CD14-positive monocyte (primary cell): ENCODE measurements at regions not wholly inside any gene's neighbourhood (a gene's known extent, or its start where the extent isn't known, plus 50 kb on each side); places are given as distances from the start of the nearest gene placed in this dataset.

Experiments
- DNase-seq, 3 donors: peaks; one replicate each; pipeline ENCODE4 v3.0.0-alpha.2; 2011 to 2022
- H2AFZ ChIP-seq: 2 replicates; pipeline ENCODE4 v1.6.0; 2012; ENCODE audit warnings: mild to moderate bottlenecking, low read depth, low read length, inconsistent platforms; ENCODE audit not compliant: insufficient read depth, poor library complexity, severe bottlenecking
- H3K27ac ChIP-seq, 2 donors: 1 replicate in 1 of 2; 2 replicates in 1 of 2; pipeline ENCODE4 v1.5.1; 2012 to 2013; ENCODE audit warnings: low read length in 2 of 2, control low read depth in 1 of 2, inconsistent platforms in 1 of 2, low read depth in 1 of 2, mild to moderate bottlenecking in 1 of 2
- H3K27me3 ChIP-seq, 2 donors: one replicate each; pipeline versions ENCODE4 v1.6.0 to v1.6.1; 2011 to 2013; ENCODE audit warnings: low read length in 2 of 2; ENCODE audit not compliant: control insufficient read depth in 2 of 2, insufficient read depth in 2 of 2
- H3K36me3 ChIP-seq, 2 donors: replicated peaks in 1 of 2; 1 replicate in 1 of 2; 2 replicates in 1 of 2; pipeline versions ENCODE4 v1.5.1 to v1.6.1; 2012 to 2013; ENCODE audit warnings: low read length in 2 of 2, control low read depth in 1 of 2, inconsistent platforms in 1 of 2, mild to moderate bottlenecking in 1 of 2; ENCODE audit not compliant: insufficient read depth in 2 of 2, control insufficient read depth in 1 of 2
- H3K4me1 ChIP-seq, 2 donors: 1 replicate in 1 of 2; 2 replicates in 1 of 2; pipeline versions ENCODE4 v1.5.1 to v1.6.1; 2012 to 2013; ENCODE audit warnings: low read length in 2 of 2, control low read depth in 1 of 2, inconsistent platforms in 1 of 2, mild to moderate bottlenecking in 1 of 2, moderate library complexity in 1 of 2; ENCODE audit not compliant: insufficient read depth in 2 of 2, control insufficient read depth in 1 of 2
- H3K4me2 ChIP-seq: replicated peaks from 2 replicates; pipeline ENCODE3; 2012; ENCODE audit warnings: low read length, moderate library complexity, mild to moderate bottlenecking; ENCODE audit not compliant: poor library complexity, severe bottlenecking; ENCODE audit errors: extremely low read depth
- H3K4me3 ChIP-seq, 3 experiments: fragments of 200-600 bp in 1 of 3; sonication (generic) in 1 of 3; replicated peaks in 1 of 3; 1 replicate in 2 of 3; 2 replicates in 1 of 3; pipeline ENCODE4 v1.5.1; 2011 to 2013; ENCODE audit warnings: low read length in 3 of 3, mild to moderate bottlenecking in 3 of 3, control low read depth in 2 of 3, low read depth in 2 of 3, inconsistent platforms in 1 of 3, moderate library complexity in 1 of 3
- H3K79me2 ChIP-seq: 2 replicates; pipeline ENCODE4 v1.6.0; 2012; ENCODE audit warnings: mild to moderate bottlenecking, control low read depth, inconsistent platforms, low read length, moderate library complexity; ENCODE audit not compliant: insufficient read depth
- H3K9ac ChIP-seq: 2 replicates; pipeline ENCODE4 v1.6.0; 2017; ENCODE audit warnings: low read length, mild to moderate bottlenecking; ENCODE audit not compliant: insufficient read depth, poor library complexity, severe bottlenecking
- H3K9me3 ChIP-seq, 2 donors: replicated peaks in 1 of 2; 1 replicate in 1 of 2; 2 replicates in 1 of 2; pipeline versions ENCODE4 v1.5.1 to v1.6.1; 2012 to 2013; ENCODE audit warnings: low read length in 2 of 2, control low read depth in 1 of 2; ENCODE audit not compliant: control insufficient read depth in 1 of 2, insufficient read depth in 1 of 2
- H4K20me1 ChIP-seq: 2 replicates; pipeline ENCODE4 v1.6.0; 2012; ENCODE audit warnings: mild to moderate bottlenecking, low read length, control low read depth, moderate library complexity; ENCODE audit not compliant: insufficient read depth
- H3K27ac Mint-ChIP-seq, 7 donors: one replicate each; pipeline ENCODE4 v1.8.0; 2020; ENCODE audit warnings: mild to moderate bottlenecking in 7 of 7, mixed read lengths in 7 of 7, moderate library complexity in 6 of 7, inconsistent platforms in 2 of 7
- H3K27me3 Mint-ChIP-seq, 3 donors: one replicate each; pipeline ENCODE4 v1.8.0; 2021 to 2022; ENCODE audit warnings: low read depth in 3 of 3, mild to moderate bottlenecking in 3 of 3, mixed read lengths in 3 of 3, moderate library complexity in 3 of 3, inconsistent platforms in 1 of 3
- H3K36me3 Mint-ChIP-seq, 2 donors: one replicate each; pipeline ENCODE4 v1.8.0; 2020; ENCODE audit warnings: mixed read lengths in 2 of 2, inconsistent platforms in 1 of 2, mild to moderate bottlenecking in 1 of 2
- H3K4me1 Mint-ChIP-seq: one replicate; pipeline ENCODE4 v1.8.0; 2020; ENCODE audit warnings: mild to moderate bottlenecking, mixed read lengths
- H3K4me3 Mint-ChIP-seq, 2 donors: one replicate each; pipeline ENCODE4 v1.8.0; 2020; ENCODE audit warnings: mild to moderate bottlenecking in 2 of 2, mixed read lengths in 2 of 2, moderate library complexity in 1 of 2
- H3K9me3 Mint-ChIP-seq, 7 donors: one replicate each; pipeline ENCODE4 v1.8.0; 2020 to 2022; ENCODE audit warnings: mixed read lengths in 7 of 7, mild to moderate bottlenecking in 6 of 7, moderate library complexity in 6 of 7, inconsistent platforms in 2 of 7
- WGBS: methylation state at CpG from one replicate; pipeline ENCODE4 v1.1.5; 2013; ENCODE audit warnings: missing lambda C conversion rate; ENCODE audit not compliant: insufficient coverage; 5-methylcytosine and 5-hydroxymethylcytosine counted together
- intact Hi-C, 2 donors: fragments of 100-400 bp; cut with micrococcal nuclease; formaldehyde crosslinking; loops; one replicate each; pipeline versions ENCODE4 v1.15.0 to v1.15.1; 2023
- TF ChIP-seq, protein P1 (sequence below): fragments of 200-600 bp; IDR thresholded peaks from one replicate; pipeline ENCODE4 v1.8.0; 2022; ENCODE audit warnings: antibody characterized with exemption, mild to moderate bottlenecking

DNA sequence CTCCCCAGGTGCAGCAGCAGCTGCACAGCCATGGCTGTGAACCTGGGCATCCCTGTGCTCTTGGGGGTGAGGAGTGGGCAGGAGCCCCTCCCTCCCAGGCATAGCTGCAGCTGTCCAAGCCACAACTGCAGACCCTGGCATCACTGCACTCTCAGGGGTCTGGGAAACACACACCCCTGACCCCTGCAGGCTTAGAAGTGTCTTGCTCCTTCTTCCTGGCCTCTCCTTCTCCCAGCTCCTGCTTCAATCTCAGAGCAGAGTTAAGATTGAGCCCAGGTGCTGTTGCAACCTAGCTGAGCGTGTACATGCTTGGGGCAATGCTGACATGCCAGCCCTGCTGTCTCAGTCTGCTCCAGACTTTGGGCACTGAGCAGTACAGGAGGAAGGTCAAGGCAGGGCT lies 833.6 kb downstream of the FLRT2 start:
- peaks cover 2 to 25% (median 12%) of the 10 kb centered on the region in 7 donors for H3K9me3 Mint-ChIP-seq
- peaks cover 13 to 22% of the 10 kb centered on the region in 2 donors for H3K9me3 ChIP-seq
- TF ChIP-seq, protein P1, sequence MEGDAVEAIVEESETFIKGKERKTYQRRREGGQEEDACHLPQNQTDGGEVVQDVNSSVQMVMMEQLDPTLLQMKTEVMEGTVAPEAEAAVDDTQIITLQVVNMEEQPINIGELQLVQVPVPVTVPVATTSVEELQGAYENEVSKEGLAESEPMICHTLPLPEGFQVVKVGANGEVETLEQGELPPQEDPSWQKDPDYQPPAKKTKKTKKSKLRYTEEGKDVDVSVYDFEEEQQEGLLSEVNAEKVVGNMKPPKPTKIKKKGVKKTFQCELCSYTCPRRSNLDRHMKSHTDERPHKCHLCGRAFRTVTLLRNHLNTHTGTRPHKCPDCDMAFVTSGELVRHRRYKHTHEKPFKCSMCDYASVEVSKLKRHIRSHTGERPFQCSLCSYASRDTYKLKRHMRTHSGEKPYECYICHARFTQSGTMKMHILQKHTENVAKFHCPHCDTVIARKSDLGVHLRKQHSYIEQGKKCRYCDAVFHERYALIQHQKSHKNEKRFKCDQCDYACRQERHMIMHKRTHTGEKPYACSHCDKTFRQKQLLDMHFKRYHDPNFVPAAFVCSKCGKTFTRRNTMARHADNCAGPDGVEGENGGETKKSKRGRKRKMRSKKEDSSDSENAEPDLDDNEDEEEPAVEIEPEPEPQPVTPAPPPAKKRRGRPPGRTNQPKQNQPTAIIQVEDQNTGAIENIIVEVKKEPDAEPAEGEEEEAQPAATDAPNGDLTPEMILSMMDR = no peak
- H3K27ac Mint-ChIP-seq = no peak overlapping the region
- H3K9ac ChIP-seq = no peak overlapping the region
- no peaks in the 10 kb centered on the region for H3K36me3 ChIP-seq
- no peak overlapping the region for H3K4me3 ChIP-seq
- no peak overlapping the region for H3K27ac ChIP-seq
- no peak overlapping the region for H2AFZ ChIP-seq
- H3K4me3 Mint-ChIP-seq = no peak overlapping the region
- H4K20me1 ChIP-seq = no peaks in the 10 kb centered on the region
- H3K4me2 ChIP-seq = no peak overlapping the region
- DNase-seq = no peak
- WGBS = 78% methylated on average over 1 of the region's 1 CpG
- intact Hi-C loops = no loop called here
- no peaks in the 10 kb centered on the region for H3K36me3 Mint-ChIP-seq
- H3K4me1 Mint-ChIP-seq = no peaks in the 10 kb centered on the region
- H3K79me2 ChIP-seq = no peaks in the 10 kb centered on the region
- H3K27me3 Mint-ChIP-seq = no peaks in the 10 kb centered on the region
- H3K27me3 ChIP-seq = no peaks in the 10 kb centered on the region
- H3K4me1 ChIP-seq = no peaks in the 10 kb centered on the region

DNA sequence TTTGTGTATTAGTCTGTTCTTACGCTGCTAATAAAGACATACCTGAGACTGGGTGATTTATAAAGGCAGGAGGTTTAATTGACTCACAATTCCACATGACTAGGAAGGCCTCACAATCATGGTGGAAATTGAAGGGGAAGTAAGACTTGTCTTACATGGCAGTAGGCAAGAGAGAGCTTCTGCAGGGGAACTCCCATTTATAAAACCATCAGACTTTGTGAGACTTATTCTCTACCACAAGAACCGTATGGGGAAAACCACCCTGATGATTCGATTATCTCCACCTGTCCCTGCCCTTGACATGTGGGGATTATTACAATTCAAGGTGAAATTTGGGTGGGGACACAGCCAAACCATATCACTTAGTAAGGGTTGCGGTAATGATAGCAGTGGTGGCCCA lies 833.1 kb downstream of the FLRT2 start:
- intact Hi-C loops = no loop called here
- H3K79me2 ChIP-seq = no peaks in the 10 kb centered on the region
- TF ChIP-seq, protein P1 = no peak
- no peaks in the 10 kb centered on the region for H3K27me3 ChIP-seq
- no peaks in the 10 kb centered on the region for H3K36me3 Mint-ChIP-seq
- WGBS = no CpG with 5 or more reads among the region's 4 CpGs
- no peak overlapping the region for H2AFZ ChIP-seq
- no peak overlapping the region for H3K9ac ChIP-seq
- H3K4me1 Mint-ChIP-seq = no peaks in the 10 kb centered on the region
- H3K27ac ChIP-seq = no peak overlapping the region
- no peak overlapping the region for H3K27ac Mint-ChIP-seq
- H4K20me1 ChIP-seq = no peaks in the 10 kb centered on the region
- H3K4me1 ChIP-seq = no peaks in the 10 kb centered on the region
- peaks cover 2 to 24% (median 12%) of the 10 kb centered on the region in 7 donors for H3K9me3 Mint-ChIP-seq
- no peak for DNase-seq
- H3K36me3 ChIP-seq = no peaks in the 10 kb centered on the region
- no peak overlapping the region for H3K4me3 ChIP-seq
- no peaks in the 10 kb centered on the region for H3K27me3 Mint-ChIP-seq
- H3K4me2 ChIP-seq = no peak overlapping the region
- H3K9me3 ChIP-seq = peaks cover 13 to 22% of the 10 kb centered on the region in 2 donors
- no peak overlapping the region for H3K4me3 Mint-ChIP-seq
